ENCODE measurements at regions not wholly inside any gene's neighbourhood (a gene's known extent, or its start where the extent isn't known, plus 50 kb on each side); places are given as distances from the start of the nearest gene placed in this dataset.
"Not testable (repeated sequence)": the region's sequence is repeated elsewhere in the genome, so short reads cannot be mapped to it uniquely, and the experiment has no call there.

GRCh38 chr1:121081625-121082199, 102.4 kb downstream of the FAM72B start:
- TF ChIP-seq CTCF (IDR thresholded peaks at IDR 0.05; ENCODE audit: low read length); EZH2 (optimal IDR thresholded peaks at IDR 0.05; ENCODE audit: low read depth, low read length); EZH2phosphoT487 (IDR thresholded peaks at IDR 0.05; ENCODE audit: low read length): not testable (repeated sequence)

All from MM.1S (cell line).